T-helper 17 cell (primary cell): ENCODE measurements at regions not wholly inside any gene's neighbourhood (a gene's known extent, or its start where the extent isn't known, plus 50 kb on each side); places are given as distances from the start of the nearest gene placed in this dataset.

Experiments
- ATAC-seq: fragments of 150-1000 bp; cut with Tn5 transposase; 2 replicates; pipeline ENCODE4 v1.10.0; 2021; ENCODE audit warnings: mild to moderate bottlenecking, moderate library complexity
- DNase-seq, 3 donors: peaks; one replicate each; pipeline versions ENCODE4 v3.0.0 to v3.0.0-alpha.2; 2020 to 2021
- H3K9me3 ChIP-seq: one replicate; pipeline ENCODE4 v1.7.0; 2013; ENCODE audit warnings: low read length, mild to moderate bottlenecking; ENCODE audit not compliant: control insufficient read depth, poor library complexity, severe bottlenecking
- H3K27ac Mint-ChIP-seq: one replicate; pipeline ENCODE4 v1.8.0; 2022; ENCODE audit warnings: mild to moderate bottlenecking, moderate library complexity, mixed read lengths
- H3K27me3 Mint-ChIP-seq: one replicate; pipeline ENCODE4 v1.8.0; 2022; ENCODE audit warnings: mixed read lengths
- H3K36me3 Mint-ChIP-seq: one replicate; pipeline ENCODE4 v1.8.0; 2022; ENCODE audit warnings: low read depth, mixed read lengths
- H3K4me1 Mint-ChIP-seq: one replicate; pipeline ENCODE4 v1.8.0; 2022; ENCODE audit warnings: mild to moderate bottlenecking, mixed read lengths
- H3K4me3 Mint-ChIP-seq: one replicate; pipeline ENCODE4 v1.8.0; 2022; ENCODE audit warnings: mild to moderate bottlenecking, moderate library complexity, mixed read lengths

GRCh38 chr13:107742544-107742943 lies 472.8 kb downstream of the LIG4 start:
- Mint-ChIP-seq H3K27ac (no peak overlapping the region), H3K36me3 (no peaks in the 10 kb centered on the region), H3K4me1 (no peaks in the 10 kb centered on the region), H3K27me3 (no peaks in the 10 kb centered on the region), H3K4me3 (no peak overlapping the region)
- no peak for DNase-seq
- no peak for ATAC-seq
- no peaks in the 10 kb centered on the region for H3K9me3 ChIP-seq

GRCh38 chr13:107738004-107738403 lies 477.3 kb downstream of the LIG4 start:
- no peak overlapping the region for H3K4me3 Mint-ChIP-seq
- no peaks in the 10 kb centered on the region for H3K27me3 Mint-ChIP-seq
- no peaks in the 10 kb centered on the region for H3K4me1 Mint-ChIP-seq
- no peaks in the 10 kb centered on the region for H3K9me3 ChIP-seq
- ATAC-seq (no peak), DNase-seq (no peak)
- H3K36me3 Mint-ChIP-seq, result no peaks in the 10 kb centered on the region
- no peak overlapping the region for H3K27ac Mint-ChIP-seq

- H3K27ac Mint-ChIP-seq, result no peak overlapping the region
- no peaks in the 10 kb centered on the region for H3K27me3 Mint-ChIP-seq
- DNase-seq, result no peak
- ATAC-seq, result no peak
- H3K4me1 Mint-ChIP-seq, result no peaks in the 10 kb centered on the region
- no peak overlapping the region for H3K4me3 Mint-ChIP-seq
- H3K36me3 Mint-ChIP-seq, result no peaks in the 10 kb centered on the region
- no peaks in the 10 kb centered on the region for H3K9me3 ChIP-seq
Measured at GRCh38 chr13:107736731-107737130, 478.6 kb downstream of the LIG4 start.

GRCh38 chr13:107736170-107736569 lies 479.2 kb downstream of the LIG4 start:
- Mint-ChIP-seq H3K27me3 (no peaks in the 10 kb centered on the region), H3K4me3 (no peak overlapping the region), H3K36me3 (no peaks in the 10 kb centered on the region), H3K4me1 (no peaks in the 10 kb centered on the region), H3K27ac (no peak overlapping the region)
- DNase-seq, result no peak
- ATAC-seq, result no peak
- no peaks in the 10 kb centered on the region for H3K9me3 ChIP-seq

GRCh38 chr13:107734891-107735625 lies 480.3 kb downstream of the LIG4 start:
- H3K9me3 ChIP-seq, result no peaks in the 10 kb centered on the region
- no peak for ATAC-seq

GRCh38 chr13:107733276-107733675 lies 482.1 kb downstream of the LIG4 start:
- no peak for ATAC-seq
- Mint-ChIP-seq H3K4me3 (no peak overlapping the region), H3K4me1 (no peaks in the 10 kb centered on the region), H3K27me3 (no peaks in the 10 kb centered on the region), H3K36me3 (no peaks in the 10 kb centered on the region), H3K27ac (no peak overlapping the region)
- no peak for DNase-seq
- H3K9me3 ChIP-seq, result no peaks in the 10 kb centered on the region

More at GRCh38 chr13:107734891-107735625, 480.3 kb downstream of the LIG4 start:
- no peaks in the 10 kb centered on the region for H3K4me1 Mint-ChIP-seq
- H3K27ac Mint-ChIP-seq, result no peak overlapping the region
- no peaks in the 10 kb centered on the region for H3K36me3 Mint-ChIP-seq
- H3K27me3 Mint-ChIP-seq, result no peaks in the 10 kb centered on the region
- no peak overlapping the region for H3K4me3 Mint-ChIP-seq
- DNase-seq, result no peak

GRCh38 chr13:107730813-107731212 lies 484.5 kb downstream of the LIG4 start:
- H3K4me3 Mint-ChIP-seq, result no peak overlapping the region

GRCh38 chr13:107721125-107721869 lies 494.0 kb downstream of the LIG4 start:
- no peaks in the 10 kb centered on the region for H3K27me3 Mint-ChIP-seq
- no peak overlapping the region for H3K4me3 Mint-ChIP-seq
- no peaks in the 10 kb centered on the region for H3K4me1 Mint-ChIP-seq
- H3K27ac Mint-ChIP-seq, result no peak overlapping the region
- H3K9me3 ChIP-seq, result no peaks in the 10 kb centered on the region
- ATAC-seq, result no peak
- H3K36me3 Mint-ChIP-seq, result no peaks in the 10 kb centered on the region
- DNase-seq, result no peak

More at GRCh38 chr13:107730813-107731212, 484.5 kb downstream of the LIG4 start:
- DNase-seq (no peak), ATAC-seq (no peak)
- H3K9me3 ChIP-seq, result no peaks in the 10 kb centered on the region
- no peaks in the 10 kb centered on the region for H3K27me3 Mint-ChIP-seq
- H3K27ac Mint-ChIP-seq, result no peak overlapping the region
- H3K4me1 Mint-ChIP-seq, result no peaks in the 10 kb centered on the region
- H3K36me3 Mint-ChIP-seq, result no peaks in the 10 kb centered on the region

GRCh38 chr13:107716741-107717140 lies 498.6 kb downstream of the LIG4 start:
- no peak overlapping the region for H3K27ac Mint-ChIP-seq
- H3K9me3 ChIP-seq, result no peaks in the 10 kb centered on the region
- ATAC-seq, result no peak
- H3K27me3 Mint-ChIP-seq, result no peaks in the 10 kb centered on the region
- no peaks in the 10 kb centered on the region for H3K4me1 Mint-ChIP-seq
- H3K36me3 Mint-ChIP-seq, result no peaks in the 10 kb centered on the region
- no peak overlapping the region for H3K4me3 Mint-ChIP-seq
- DNase-seq, result no peak

- no peak overlapping the region for H3K27ac Mint-ChIP-seq
- no peak overlapping the region for H3K4me3 Mint-ChIP-seq
- DNase-seq (no peak), ATAC-seq (no peak)
- no peaks in the 10 kb centered on the region for H3K4me1 Mint-ChIP-seq
- no peaks in the 10 kb centered on the region for H3K36me3 Mint-ChIP-seq
- H3K27me3 Mint-ChIP-seq, result no peaks in the 10 kb centered on the region
- H3K9me3 ChIP-seq, result no peaks in the 10 kb centered on the region
Measured at GRCh38 chr13:107716241-107716640, 499.1 kb downstream of the LIG4 start.

GRCh38 chr13:107715496-107715895 lies 499.8 kb downstream of the LIG4 start:
- Mint-ChIP-seq H3K27ac (no peak overlapping the region), H3K36me3 (no peaks in the 10 kb centered on the region), H3K27me3 (no peaks in the 10 kb centered on the region), H3K4me1 (no peaks in the 10 kb centered on the region), H3K4me3 (no peak overlapping the region)
- no peak for ATAC-seq
- no peaks in the 10 kb centered on the region for H3K9me3 ChIP-seq
- DNase-seq, result no peak

GRCh38 chr13:107713314-107713713 lies 502.0 kb downstream of the LIG4 start:
- Mint-ChIP-seq H3K27ac (no peak overlapping the region), H3K36me3 (no peaks in the 10 kb centered on the region), H3K27me3 (no peaks in the 10 kb centered on the region), H3K4me1 (no peaks in the 10 kb centered on the region), H3K4me3 (no peak overlapping the region)
- DNase-seq (no peak), ATAC-seq (no peak)
- no peaks in the 10 kb centered on the region for H3K9me3 ChIP-seq

GRCh38 chr13:107712145-107712860 lies 503.0 kb downstream of the LIG4 start:
- no peaks in the 10 kb centered on the region for H3K4me1 Mint-ChIP-seq
- no peak overlapping the region for H3K4me3 Mint-ChIP-seq
- no peaks in the 10 kb centered on the region for H3K9me3 ChIP-seq
- H3K36me3 Mint-ChIP-seq, result no peaks in the 10 kb centered on the region
- ATAC-seq (no peak), DNase-seq (no peak)
- H3K27ac Mint-ChIP-seq, result no peak overlapping the region
- no peaks in the 10 kb centered on the region for H3K27me3 Mint-ChIP-seq
